OCI-LY7 (cell line): ENCODE measurements at regions not wholly inside any gene's neighbourhood (a gene's known extent, or its start where the extent isn't known, plus 50 kb on each side); places are given as distances from the start of the nearest gene placed in this dataset.

Source experiments
- BruUV-seq: library from RNA; stranded (reverse); fragments of 400-500 nt; replicated peaks from 2 replicates; lab custom pipeline; 2021; lab: Mats Ljungman, UMichigan
- CTCF ChIA-PET: fragments of 300-600 bp; sonication (Branson Sonifier 250); formaldehyde crosslinking; loops from one replicate; lab custom pipeline; 2022; ENCODE audit warnings: antibody characterized with exemption; ENCODE audit not compliant: unreplicated experiment; lab: Charles Lee
- POLR2A ChIA-PET: fragments of 300-600 bp; sonication (Branson Sonifier 250); formaldehyde crosslinking; loops from one replicate; lab custom pipeline; 2022; ENCODE audit warnings: antibody characterized with exemption; lab: Charles Lee
- DNase-seq: peaks from one replicate; pipeline ENCODE4 v3.0.0-alpha.2; 2015; ENCODE audit warnings: low spot score
- H2AFZ ChIP-seq: fragments of 200-600 bp; sonication (generic), shearing (Covaris generic); 2 replicates; pipeline ENCODE4 v1.6.1; 2014; ENCODE audit warnings: mild to moderate bottlenecking, antibody characterized with exemption, low read length, moderate library complexity
- H3K27ac ChIP-seq: fragments of 200-600 bp; sonication (generic); 2 replicates; pipeline ENCODE4 v1.5.1; 2014; ENCODE audit warnings: mixed run types, low read depth, mild to moderate bottlenecking, moderate library complexity, low read length, inconsistent platforms; ENCODE audit not compliant: poor library complexity, severe bottlenecking
- H3K36me3 ChIP-seq: fragments of 200-600 bp; sonication (generic); 2 replicates; pipeline ENCODE4 v1.6.1; 2014; ENCODE audit warnings: mild to moderate bottlenecking, antibody characterized with exemption, low read length, moderate library complexity, mixed read lengths; ENCODE audit not compliant: insufficient read depth
- H3K4me1 ChIP-seq: fragments of 200-600 bp; sonication (generic); 2 replicates; pipeline ENCODE4 v1.5.1; 2014; ENCODE audit warnings: mild to moderate bottlenecking, low read length; ENCODE audit not compliant: insufficient read depth, poor library complexity, severe bottlenecking
- H3K4me2 ChIP-seq: fragments of 200-600 bp; sonication (generic); 2 replicates; pipeline ENCODE4 v1.6.1; 2014; ENCODE audit warnings: mild to moderate bottlenecking, low read length
- H3K4me3 ChIP-seq: fragments of 200-600 bp; sonication (generic); 2 replicates; pipeline ENCODE4 v1.5.1; 2014; ENCODE audit warnings: mild to moderate bottlenecking, low read depth, low read length; ENCODE audit not compliant: poor library complexity, severe bottlenecking
- H3K79me2 ChIP-seq: fragments of 200-600 bp; sonication (generic); 2 replicates; pipeline ENCODE4 v1.6.1; 2016; ENCODE audit warnings: low read depth, mild to moderate bottlenecking, low read length, moderate library complexity, mixed read lengths; ENCODE audit not compliant: insufficient read depth
- H3K9me2 ChIP-seq: fragments of 200-600 bp; sonication (generic); 2 replicates; pipeline ENCODE4 v1.6.1; 2016; ENCODE audit warnings: mild to moderate bottlenecking, low read length, mixed read lengths; ENCODE audit not compliant: insufficient read depth
- H3K9me3 ChIP-seq: fragments of 200-600 bp; sonication (generic); 2 replicates; pipeline ENCODE4 v1.6.1; 2014; ENCODE audit warnings: mild to moderate bottlenecking, mixed run types, low read length, mixed read lengths
- H4K20me1 ChIP-seq: fragments of 200-600 bp; sonication (generic); 2 replicates; pipeline ENCODE4 v1.6.1; 2014; ENCODE audit warnings: mild to moderate bottlenecking, antibody characterized with exemption, low read length, moderate library complexity, mixed read lengths; ENCODE audit not compliant: insufficient read depth
- EZH2phosphoT487 ChIP-seq: fragments of 200-600 bp; sonication (generic); IDR thresholded peaks from 2 replicates; pipeline ENCODE4 v1.6.1; 2018; ENCODE audit warnings: low read depth, borderline replicate concordance, mild to moderate bottlenecking, mixed run types, antibody characterized with exemption, low read length, moderate library complexity, mixed read lengths
- intact Hi-C: fragments of 100-400 bp; cut with micrococcal nuclease; formaldehyde crosslinking; loops from one replicate; pipeline ENCODE4 v1.10.0; 2022; ENCODE audit not compliant: unreplicated experiment
- TF ChIP-seq, protein P1 (sequence below): fragments of 200-600 bp; sonication (generic); conservative IDR thresholded peaks from 2 replicates; pipeline ENCODE4 v1.5.1; 2014; ENCODE audit warnings: mild to moderate bottlenecking, antibody characterized with exemption, low read length, moderate library complexity, mixed read lengths

DNA sequence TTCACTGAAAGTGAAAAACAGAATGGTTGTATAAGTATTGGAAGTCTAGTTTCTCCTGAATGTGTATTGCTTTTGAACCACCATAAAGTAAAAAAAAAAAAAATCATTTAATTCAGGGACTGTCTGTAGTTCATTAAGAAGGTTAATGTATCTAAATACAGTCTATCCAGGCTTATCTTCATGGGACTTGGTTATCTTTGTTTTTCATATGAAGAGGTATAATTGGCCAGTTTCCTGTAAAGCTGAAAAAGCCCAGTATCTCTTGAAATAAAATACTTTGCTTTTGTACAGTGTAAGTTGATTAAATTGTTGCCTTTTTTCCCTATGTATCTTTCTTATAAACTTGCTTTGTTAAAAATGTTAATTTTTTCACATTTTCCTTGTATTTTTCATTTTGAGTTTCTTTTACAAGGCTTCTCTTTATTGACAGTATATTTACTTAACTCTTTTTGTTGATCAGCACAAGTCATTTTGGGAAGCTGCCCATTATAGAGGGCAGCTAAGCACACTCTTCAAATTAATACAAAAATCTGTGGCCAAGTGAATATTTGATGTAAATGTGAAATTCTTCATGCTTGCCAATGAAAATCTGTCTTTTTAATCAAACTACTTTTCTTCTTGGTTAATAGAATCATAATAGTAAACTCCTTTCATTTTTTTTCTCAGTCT is 156.0 kb downstream of the TMTC3 start:
- POLR2A ChIA-PET, result no interaction called here
- H3K9me3 ChIP-seq, result no peaks in the 10 kb centered on the region
- no peaks in the 10 kb centered on the region for H3K9me2 ChIP-seq
- no peak overlapping the region for H3K4me3 ChIP-seq
- intact Hi-C loops, result no loop called here
- DNase-seq, result no peak
- no TSS peak for BruUV-seq
- H2AFZ ChIP-seq, result no peak overlapping the region
- H3K4me1 ChIP-seq, result no peaks in the 10 kb centered on the region
- H3K27ac ChIP-seq, result no peak overlapping the region
- H3K4me2 ChIP-seq, result no peak overlapping the region
- no peak for TF ChIP-seq EZH2phosphoT487
- TF ChIP-seq, protein P1, sequence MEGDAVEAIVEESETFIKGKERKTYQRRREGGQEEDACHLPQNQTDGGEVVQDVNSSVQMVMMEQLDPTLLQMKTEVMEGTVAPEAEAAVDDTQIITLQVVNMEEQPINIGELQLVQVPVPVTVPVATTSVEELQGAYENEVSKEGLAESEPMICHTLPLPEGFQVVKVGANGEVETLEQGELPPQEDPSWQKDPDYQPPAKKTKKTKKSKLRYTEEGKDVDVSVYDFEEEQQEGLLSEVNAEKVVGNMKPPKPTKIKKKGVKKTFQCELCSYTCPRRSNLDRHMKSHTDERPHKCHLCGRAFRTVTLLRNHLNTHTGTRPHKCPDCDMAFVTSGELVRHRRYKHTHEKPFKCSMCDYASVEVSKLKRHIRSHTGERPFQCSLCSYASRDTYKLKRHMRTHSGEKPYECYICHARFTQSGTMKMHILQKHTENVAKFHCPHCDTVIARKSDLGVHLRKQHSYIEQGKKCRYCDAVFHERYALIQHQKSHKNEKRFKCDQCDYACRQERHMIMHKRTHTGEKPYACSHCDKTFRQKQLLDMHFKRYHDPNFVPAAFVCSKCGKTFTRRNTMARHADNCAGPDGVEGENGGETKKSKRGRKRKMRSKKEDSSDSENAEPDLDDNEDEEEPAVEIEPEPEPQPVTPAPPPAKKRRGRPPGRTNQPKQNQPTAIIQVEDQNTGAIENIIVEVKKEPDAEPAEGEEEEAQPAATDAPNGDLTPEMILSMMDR, result no peak
- CTCF ChIA-PET, result no interaction called here
- H3K36me3 ChIP-seq, result no peaks in the 10 kb centered on the region
- H3K79me2 ChIP-seq, result no peaks in the 10 kb centered on the region
- H4K20me1 ChIP-seq, result no peaks in the 10 kb centered on the region

DNA sequence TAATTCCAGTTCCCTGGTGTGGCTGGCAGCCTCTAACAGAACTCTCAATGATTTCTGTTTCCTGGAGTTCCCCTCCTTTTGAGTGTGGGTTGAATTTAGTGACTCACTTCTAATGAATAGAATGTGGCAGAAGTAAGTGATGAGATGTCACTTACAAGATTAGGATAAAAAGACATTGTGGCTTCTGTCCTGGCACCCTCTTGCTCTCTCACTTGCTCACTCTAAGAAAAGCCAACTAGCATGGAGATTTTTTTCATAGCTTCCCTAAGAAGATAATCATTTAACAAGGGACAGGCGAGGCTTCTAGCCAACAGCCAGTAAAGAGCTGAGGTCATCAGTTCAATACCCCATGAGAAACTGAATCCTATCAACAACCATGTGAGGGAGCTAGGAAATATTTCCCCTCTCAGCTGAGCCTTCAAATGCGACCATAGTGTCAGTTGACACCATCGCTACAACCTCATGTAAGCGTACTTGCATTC is 156.7 kb downstream of the TMTC3 start:
- Histone ChIP-seq H2AFZ (no peak overlapping the region), H3K4me3 (no peak overlapping the region), H3K79me2 (no peaks in the 10 kb centered on the region), H3K4me2 (no peak overlapping the region), H3K9me3 (no peaks in the 10 kb centered on the region), H3K27ac (no peak overlapping the region), H3K4me1 (no peaks in the 10 kb centered on the region), H3K9me2 (no peaks in the 10 kb centered on the region), H3K36me3 (no peaks in the 10 kb centered on the region), H4K20me1 (no peaks in the 10 kb centered on the region)
- ChIA-PET CTCF (no interaction called here), POLR2A (no interaction called here)
- no peak for DNase-seq
- intact Hi-C loops, result no loop called here
- TF ChIP-seq EZH2phosphoT487, result no peak
- TF ChIP-seq, protein P1, result no peak
- BruUV-seq, result no TSS peak

DNA sequence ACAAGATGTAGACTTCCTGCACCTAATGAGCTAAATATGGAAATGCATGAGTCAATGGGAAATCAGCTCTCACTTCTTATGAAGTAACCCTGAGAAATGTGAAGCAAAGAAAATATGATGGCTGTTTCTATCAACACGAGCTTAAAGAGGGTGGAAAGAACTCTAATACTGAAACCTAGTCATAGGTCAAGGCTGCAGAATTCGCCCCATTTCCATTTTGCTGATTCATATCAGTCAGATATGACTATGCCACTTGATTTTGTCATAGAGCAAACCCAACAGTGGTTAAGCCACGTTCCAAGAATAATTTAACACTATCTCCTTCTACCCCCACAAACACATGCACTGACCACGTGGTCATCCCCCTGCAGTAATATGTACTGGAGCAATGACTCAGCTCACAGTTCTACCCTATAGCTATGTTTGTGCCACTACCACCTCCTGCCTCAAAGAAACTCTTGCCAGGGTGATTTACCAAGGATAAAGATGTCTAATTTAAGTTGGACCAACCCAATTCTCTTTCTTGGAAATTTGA is 157.5 kb downstream of the TMTC3 start:
- no peak for DNase-seq
- BruUV-seq, result no TSS peak
- H3K27ac ChIP-seq, result no peak overlapping the region
- CTCF ChIA-PET, result no interaction called here
- H3K79me2 ChIP-seq, result no peaks in the 10 kb centered on the region
- H2AFZ ChIP-seq, result no peak overlapping the region
- H4K20me1 ChIP-seq, result no peaks in the 10 kb centered on the region
- H3K4me3 ChIP-seq, result no peak overlapping the region
- no peaks in the 10 kb centered on the region for H3K9me3 ChIP-seq
- H3K36me3 ChIP-seq, result no peaks in the 10 kb centered on the region
- intact Hi-C loops, result no loop called here
- POLR2A ChIA-PET, result no interaction called here
- H3K4me1 ChIP-seq, result no peaks in the 10 kb centered on the region
- H3K4me2 ChIP-seq, result no peak overlapping the region
- TF ChIP-seq, protein P1, result no peak
- no peak for TF ChIP-seq EZH2phosphoT487
- no peaks in the 10 kb centered on the region for H3K9me2 ChIP-seq
